ENCODE measurements at regions not wholly inside any gene's neighbourhood (a gene's known extent, or its start where the extent isn't known, plus 50 kb on each side); places are given as distances from the start of the nearest gene placed in this dataset.

GRCh38 chr2:57674025-57674424 lies 372.6 kb upstream of the VRK2 start:
- Mint-ChIP-seq H3K27me3 (ENCODE audit: insufficient read depth, unreplicated experiment) (no peaks in the 10 kb centered on the region), H3K36me3 (ENCODE audit: insufficient read depth, unreplicated experiment) (no peaks in the 10 kb centered on the region), H3K4me3 (ENCODE audit: unreplicated experiment) (no peak overlapping the region), H3K27ac (ENCODE audit: low read depth, unreplicated experiment) (no peak overlapping the region), H3K9me3 (ENCODE audit: unreplicated experiment) (no peaks in the 10 kb centered on the region), H3K4me1 (ENCODE audit: insufficient read depth, unreplicated experiment) (no peaks in the 10 kb centered on the region)
- DNase-seq (ENCODE audit: unreplicated experiment) = no peak
- TF ChIP-seq, protein P1, sequence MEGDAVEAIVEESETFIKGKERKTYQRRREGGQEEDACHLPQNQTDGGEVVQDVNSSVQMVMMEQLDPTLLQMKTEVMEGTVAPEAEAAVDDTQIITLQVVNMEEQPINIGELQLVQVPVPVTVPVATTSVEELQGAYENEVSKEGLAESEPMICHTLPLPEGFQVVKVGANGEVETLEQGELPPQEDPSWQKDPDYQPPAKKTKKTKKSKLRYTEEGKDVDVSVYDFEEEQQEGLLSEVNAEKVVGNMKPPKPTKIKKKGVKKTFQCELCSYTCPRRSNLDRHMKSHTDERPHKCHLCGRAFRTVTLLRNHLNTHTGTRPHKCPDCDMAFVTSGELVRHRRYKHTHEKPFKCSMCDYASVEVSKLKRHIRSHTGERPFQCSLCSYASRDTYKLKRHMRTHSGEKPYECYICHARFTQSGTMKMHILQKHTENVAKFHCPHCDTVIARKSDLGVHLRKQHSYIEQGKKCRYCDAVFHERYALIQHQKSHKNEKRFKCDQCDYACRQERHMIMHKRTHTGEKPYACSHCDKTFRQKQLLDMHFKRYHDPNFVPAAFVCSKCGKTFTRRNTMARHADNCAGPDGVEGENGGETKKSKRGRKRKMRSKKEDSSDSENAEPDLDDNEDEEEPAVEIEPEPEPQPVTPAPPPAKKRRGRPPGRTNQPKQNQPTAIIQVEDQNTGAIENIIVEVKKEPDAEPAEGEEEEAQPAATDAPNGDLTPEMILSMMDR (IDR thresholded peaks at IDR 0.05; ENCODE audit: unreplicated experiment) = no peak
- ChIA-PET POLR2A (no interaction called here), CTCF (no interaction called here)
- BruUV-seq (replicated peaks) = no TSS peak
- intact Hi-C loops (cut with micrococcal nuclease) = no loop called here

DNA sequence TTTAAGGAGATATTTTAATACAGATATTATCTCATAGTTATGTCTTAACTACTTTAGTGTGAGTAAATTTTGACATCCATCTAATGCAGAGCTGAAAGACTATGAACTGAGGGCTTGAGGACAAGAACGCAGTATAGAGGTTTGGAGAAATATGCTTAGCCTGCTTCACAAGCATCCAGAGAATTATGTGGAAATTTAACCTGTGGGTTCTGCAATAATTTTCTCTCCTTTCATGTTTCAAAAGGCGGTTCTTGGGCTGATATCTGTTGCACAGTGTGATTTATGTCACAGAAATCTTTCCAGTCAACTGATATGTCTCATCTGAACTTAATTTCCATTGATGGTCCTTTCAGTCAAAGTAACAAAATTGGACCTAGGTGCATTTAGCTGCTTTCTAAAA lies 371.9 kb upstream of the VRK2 start:
- Mint-ChIP-seq H3K36me3 (ENCODE audit: insufficient read depth, unreplicated experiment) (no peaks in the 10 kb centered on the region), H3K4me3 (ENCODE audit: unreplicated experiment) (no peak overlapping the region), H3K27ac (ENCODE audit: low read depth, unreplicated experiment) (no peak overlapping the region), H3K9me3 (ENCODE audit: unreplicated experiment) (no peaks in the 10 kb centered on the region), H3K4me1 (ENCODE audit: insufficient read depth, unreplicated experiment) (no peaks in the 10 kb centered on the region), H3K27me3 (ENCODE audit: insufficient read depth, unreplicated experiment) (no peaks in the 10 kb centered on the region)
- CTCF ChIA-PET = interaction anchor here (0.6 kb wide), 1 partner anchor 1714 kb away, joined by 3 read pairs; no protein-coding TSS in a partner anchor
- intact Hi-C loops (cut with micrococcal nuclease) = no loop called here
- DNase-seq (ENCODE audit: unreplicated experiment) = no peak
- TF ChIP-seq, protein P1 (IDR thresholded peaks at IDR 0.05; ENCODE audit: unreplicated experiment) = no peak
- POLR2A ChIA-PET = no interaction called here
- BruUV-seq (replicated peaks) = no TSS peak

- Mint-ChIP-seq H3K9me3 (ENCODE audit: unreplicated experiment) (no peaks in the 10 kb centered on the region), H3K4me1 (ENCODE audit: insufficient read depth, unreplicated experiment) (no peaks in the 10 kb centered on the region), H3K36me3 (ENCODE audit: insufficient read depth, unreplicated experiment) (no peaks in the 10 kb centered on the region), H3K4me3 (ENCODE audit: unreplicated experiment) (no peak overlapping the region), H3K27me3 (ENCODE audit: insufficient read depth, unreplicated experiment) (no peaks in the 10 kb centered on the region), H3K27ac (ENCODE audit: low read depth, unreplicated experiment) (no peak overlapping the region)
- DNase-seq (ENCODE audit: unreplicated experiment) = no peak
- ChIA-PET CTCF (interaction anchor here (0.6 kb wide), 1 partner anchor 1485 kb away, joined by 3 read pairs; no protein-coding TSS in a partner anchor), POLR2A (no interaction called here)
- no TSS peak for BruUV-seq (replicated peaks)
- intact Hi-C loops (cut with micrococcal nuclease) = no loop called here
- TF ChIP-seq, protein P1 (IDR thresholded peaks at IDR 0.05; ENCODE audit: unreplicated experiment) = no peak
Measured at GRCh38 chr2:57677296-57677695, 369.3 kb upstream of the VRK2 start.

- no peaks in the 10 kb centered on the region for H3K27me3 Mint-ChIP-seq (ENCODE audit: insufficient read depth, unreplicated experiment)
- H3K9me3 Mint-ChIP-seq (ENCODE audit: unreplicated experiment) = no peaks in the 10 kb centered on the region
- ChIA-PET CTCF (interaction anchor here (0.6 kb wide), 2 partner anchors 994 to 1162 kb away, joined by 3 read pairs; no protein-coding TSS in a partner anchor), POLR2A (no interaction called here)
- no peak overlapping the region for H3K27ac Mint-ChIP-seq (ENCODE audit: low read depth, unreplicated experiment)
- H3K4me3 Mint-ChIP-seq (ENCODE audit: unreplicated experiment) = no peak overlapping the region
- no peak for DNase-seq (ENCODE audit: unreplicated experiment)
- BruUV-seq (replicated peaks) = no TSS peak
- intact Hi-C loops (cut with micrococcal nuclease) = no loop called here
- H3K4me1 Mint-ChIP-seq (ENCODE audit: insufficient read depth, unreplicated experiment) = no peaks in the 10 kb centered on the region
- H3K36me3 Mint-ChIP-seq (ENCODE audit: insufficient read depth, unreplicated experiment) = no peaks in the 10 kb centered on the region
- TF ChIP-seq, protein P1 (IDR thresholded peaks at IDR 0.05; ENCODE audit: unreplicated experiment) = no peak
Measured at GRCh38 chr2:57681650-57682049, 365.0 kb upstream of the VRK2 start.
